IMR-90 (cell line): ENCODE measurements at regions not wholly inside any gene's neighbourhood (a gene's known extent, or its start where the extent isn't known, plus 50 kb on each side); places are given as distances from the start of the nearest gene placed in this dataset.

Experiments
- ATAC-seq: fragments of 200-7000 bp; cut with Tn5 transposase; 2 replicates; pipeline ENCODE4 v1.9.1; 2020; ENCODE audit warnings: low read depth, mild to moderate bottlenecking, moderate library complexity
- BruUV-seq: library from RNA; stranded (reverse); fragments of 400-500 nt; replicated peaks from 2 replicates; lab custom pipeline; 2021; lab: Mats Ljungman, UMichigan
- CTCF ChIA-PET: fragments of 300-600 bp; formaldehyde crosslinking; extraction: SDS; loops from one replicate; lab custom pipeline; 2021; ENCODE audit warnings: antibody characterized with exemption; lab: Yijun Ruan, JAX
- POLR2A ChIA-PET: fragments of 300-600 bp; sonication (Branson Sonifier 250); formaldehyde crosslinking; loops from one replicate; lab custom pipeline; 2022; ENCODE audit warnings: antibody characterized with exemption; ENCODE audit not compliant: unreplicated experiment; lab: Charles Lee
- DNase-seq: peaks from one replicate; pipeline ENCODE4 v3.0.0; 2013
- H2AFZ ChIP-seq: replicated peaks from 2 replicates; pipeline ENCODE3; 2013; ENCODE audit warnings: low read length, mild to moderate bottlenecking; ENCODE audit not compliant: poor library complexity
- H2AK5ac ChIP-seq: 2 replicates; pipeline ENCODE4 v1.6.1; 2013; ENCODE audit warnings: low read depth, low read length, inconsistent platforms
- H2AK9ac ChIP-seq: replicated peaks from 2 replicates; pipeline ENCODE3; 2013; ENCODE audit warnings: mild to moderate bottlenecking, low read depth, low read length, moderate library complexity; ENCODE audit not compliant: poor library complexity
- H2BK120ac ChIP-seq: 2 replicates; pipeline ENCODE4 v1.6.1; 2013; ENCODE audit warnings: low read depth, low read length, inconsistent platforms
- H2BK15ac ChIP-seq: 3 replicates; pipeline ENCODE4 v1.6.1; 2013; ENCODE audit warnings: low read depth, low read length, inconsistent platforms
- H2BK20ac ChIP-seq: 2 replicates; pipeline ENCODE4 v1.6.1; 2013; ENCODE audit warnings: low read depth, mild to moderate bottlenecking, inconsistent platforms, low read length, moderate library complexity
- H2BK5ac ChIP-seq: 2 replicates; pipeline ENCODE4 v1.6.1; 2013; ENCODE audit warnings: mild to moderate bottlenecking, low read depth, low read length, inconsistent platforms; ENCODE audit not compliant: poor library complexity, severe bottlenecking
- H3K14ac ChIP-seq: replicated peaks from 2 replicates; pipeline ENCODE4 v1.6.1; 2013; ENCODE audit warnings: low read depth, low read length, inconsistent platforms
- H3K18ac ChIP-seq: 2 replicates; pipeline ENCODE4 v1.6.1; 2013; ENCODE audit warnings: low read depth, low read length, control low read depth
- H3K23ac ChIP-seq: 2 replicates; pipeline ENCODE4 v1.6.1; 2013; ENCODE audit warnings: low read depth, low read length, inconsistent platforms
- H3K27ac ChIP-seq: 2 replicates; pipeline ENCODE4 v1.5.1; 2013; ENCODE audit warnings: mild to moderate bottlenecking, control low read depth, low read length; ENCODE audit not compliant: insufficient read depth
- H3K27me3 ChIP-seq: 2 replicates; pipeline ENCODE4 v1.6.1; 2013; ENCODE audit warnings: low read length; ENCODE audit not compliant: control insufficient read depth, insufficient read depth
- H3K36me3 ChIP-seq: 2 replicates; pipeline ENCODE4 v1.6.1; 2013; ENCODE audit warnings: low read length, mixed read lengths; ENCODE audit not compliant: control insufficient read depth, insufficient read depth
- H3K4ac ChIP-seq: 2 replicates; pipeline ENCODE4 v1.6.1; 2013; ENCODE audit warnings: low read depth, low read length, inconsistent platforms
- H3K4me1 ChIP-seq: 2 replicates; pipeline ENCODE4 v1.6.1; 2013; ENCODE audit warnings: low read length, mixed read lengths; ENCODE audit not compliant: control insufficient read depth, insufficient read depth
- H3K4me2 ChIP-seq: 2 replicates; pipeline ENCODE4 v1.6.1; 2013; ENCODE audit warnings: low read depth, mild to moderate bottlenecking, control low read depth, low read length, moderate library complexity
- H3K4me3 ChIP-seq: 2 replicates; pipeline ENCODE4 v1.5.1; 2013; ENCODE audit warnings: low read depth, mild to moderate bottlenecking, control low read depth, low read length, moderate library complexity; ENCODE audit not compliant: insufficient read depth
- H3K56ac ChIP-seq: 2 replicates; pipeline ENCODE4 v1.6.1; 2013; ENCODE audit warnings: low read length, inconsistent platforms; ENCODE audit not compliant: insufficient read depth; ENCODE audit errors: extremely low read depth
- H3K79me1 ChIP-seq, 2 experiments: 2 replicates each; pipeline ENCODE4 v1.6.1; 2013; ENCODE audit warnings: low read length in 2 of 2, inconsistent platforms in 1 of 2, low read depth in 1 of 2
- H3K9ac ChIP-seq: 2 replicates; pipeline ENCODE4 v1.6.1; 2013; ENCODE audit warnings: low read depth, low read length, control low read depth
- H3K9me1 ChIP-seq: 2 replicates; pipeline ENCODE4 v1.6.1; 2013; ENCODE audit warnings: low read length, inconsistent platforms; ENCODE audit not compliant: insufficient read depth
- H3K9me3 ChIP-seq: 2 replicates; pipeline ENCODE4 v1.6.1; 2013; ENCODE audit warnings: low read length; ENCODE audit not compliant: control insufficient read depth, insufficient read depth
- H4K20me1 ChIP-seq: 2 replicates; pipeline ENCODE4 v1.6.1; 2013; ENCODE audit warnings: low read length, inconsistent platforms; ENCODE audit not compliant: insufficient read depth
- H4K5ac ChIP-seq: 2 replicates; pipeline ENCODE4 v1.6.1; 2013; ENCODE audit warnings: mild to moderate bottlenecking, low read depth, low read length, control low read depth
- H4K8ac ChIP-seq, 2 experiments: 2 replicates each; pipeline ENCODE4 v1.6.1; 2013; ENCODE audit warnings: low read depth in 2 of 2, low read length in 2 of 2, control low read depth in 1 of 2, inconsistent platforms in 1 of 2
- H4K91ac ChIP-seq: 2 replicates; pipeline ENCODE4 v1.6.1; 2013; ENCODE audit warnings: low read depth, low read length, inconsistent platforms; ENCODE audit not compliant: insufficient read depth
- CEBPB ChIP-seq: IDR thresholded peaks from 2 replicates; pipeline ENCODE4 v1.6.1; 2012; ENCODE audit warnings: low read depth, low read length, improper control_type of control experiment
- CHD1 ChIP-seq: IDR thresholded peaks from 2 replicates; pipeline ENCODE4 v1.6.1; 2012; ENCODE audit warnings: low read depth, low read length, improper control_type of control experiment
- NFE2L2 ChIP-seq: fragments of 150-350 bp; IDR thresholded peaks from 2 replicates; pipeline ENCODE4 v1.6.1; 2016; ENCODE audit warnings: low read depth, mild to moderate bottlenecking, low read length
- RCOR1 ChIP-seq: IDR thresholded peaks from 2 replicates; pipeline ENCODE4 v1.6.1; 2012; ENCODE audit warnings: mild to moderate bottlenecking, low read length, improper control_type of control experiment; ENCODE audit not compliant: insufficient replicate concordance
- SMC3 ChIP-seq: fragments of 150-350 bp; IDR thresholded peaks from 2 replicates; pipeline ENCODE4 v1.6.1; 2016; ENCODE audit warnings: low read depth, mild to moderate bottlenecking, antibody characterized with exemption, low read length, moderate library complexity
- WGBS, 2 experiments: methylation state at CpG; one replicate each; pipeline versions ENCODE4 v1.1.5 to v1.1.7; 2013; ENCODE audit warnings: missing lambda C conversion rate in 2 of 2; ENCODE audit not compliant: insufficient read length in 1 of 2; ENCODE audit errors: extremely low coverage in 2 of 2; 5-methylcytosine and 5-hydroxymethylcytosine counted together
- dilution Hi-C: fragments of 300-500 bp; cut with HindIII; formaldehyde crosslinking; loops from one replicate; pipeline ENCODE4 v1.14.3; 2018; ENCODE audit warnings: low sequenced_read_pairs; ENCODE audit not compliant: unreplicated experiment
- in situ Hi-C: fragments of 300-500 bp; cut with MboI; formaldehyde crosslinking; loops from 3 replicates; pipeline ENCODE4 v1.14.3; 2019; ENCODE audit warnings: low sequenced_read_pairs, inconsistent platforms, mixed read lengths
- intact Hi-C: fragments of 100-400 bp; cut with micrococcal nuclease; formaldehyde crosslinking; loops from 2 replicates; pipeline ENCODE4 v1.10.0; 2022

GRCh38 chr5:27402828-27403227 lies 364.4 kb upstream of the CDH9 start:
- in situ Hi-C loops (no loop called here), intact Hi-C loops (loop anchor here (5.0 kb wide), 1 partner anchor 176 kb away; no protein-coding TSS in a partner anchor), dilution Hi-C loops (no loop called here)
- Histone ChIP-seq H2BK20ac (no peak overlapping the region), H2BK15ac (no peak overlapping the region), H4K5ac (no peak overlapping the region), H3K4me1 (no peaks in the 10 kb centered on the region), H3K18ac (no peak overlapping the region), H2BK120ac (no peak overlapping the region), H4K20me1 (no peaks in the 10 kb centered on the region), H3K36me3 (no peaks in the 10 kb centered on the region), H2AFZ (no peak overlapping the region), H3K23ac (no peak overlapping the region), H4K8ac (no peak overlapping the region), H3K4me2 (no peak overlapping the region), H3K4ac (no peak overlapping the region), H3K79me1 (no peaks in the 10 kb centered on the region), H3K9ac (no peak overlapping the region), H3K27me3 (no peaks in the 10 kb centered on the region), H3K4me3 (no peak overlapping the region), H3K27ac (no peak overlapping the region), H4K91ac (no peak overlapping the region), H3K14ac (no peak overlapping the region), H2BK5ac (no peak overlapping the region), H3K9me3 (no peaks in the 10 kb centered on the region), H2AK9ac (no peak overlapping the region), H3K9me1 (no peaks in the 10 kb centered on the region), H3K56ac (no peak overlapping the region), H2AK5ac (no peak overlapping the region)
- WGBS, 2 experiments: no CpG with 5 or more reads among the region's 3 CpGs
- ATAC-seq (no peak), DNase-seq (no peak)
- TF ChIP-seq CEBPB (no peak), NFE2L2 (no peak), CHD1 (no peak), SMC3 (no peak), RCOR1 (no peak)
- CTCF ChIA-PET: no interaction called here
- BruUV-seq: no TSS peak
- POLR2A ChIA-PET: no interaction called here
